ENCODE measurements at regions not wholly inside any gene's neighbourhood (a gene's known extent, or its start where the extent isn't known, plus 50 kb on each side); places are given as distances from the start of the nearest gene placed in this dataset.
A peak's percentile ranks its signal among the peaks of the same experiment; 100 is the strongest.
"Not testable (repeated sequence)": the region's sequence is repeated elsewhere in the genome, so short reads cannot be mapped to it uniquely, and the experiment has no call there.

DNA sequence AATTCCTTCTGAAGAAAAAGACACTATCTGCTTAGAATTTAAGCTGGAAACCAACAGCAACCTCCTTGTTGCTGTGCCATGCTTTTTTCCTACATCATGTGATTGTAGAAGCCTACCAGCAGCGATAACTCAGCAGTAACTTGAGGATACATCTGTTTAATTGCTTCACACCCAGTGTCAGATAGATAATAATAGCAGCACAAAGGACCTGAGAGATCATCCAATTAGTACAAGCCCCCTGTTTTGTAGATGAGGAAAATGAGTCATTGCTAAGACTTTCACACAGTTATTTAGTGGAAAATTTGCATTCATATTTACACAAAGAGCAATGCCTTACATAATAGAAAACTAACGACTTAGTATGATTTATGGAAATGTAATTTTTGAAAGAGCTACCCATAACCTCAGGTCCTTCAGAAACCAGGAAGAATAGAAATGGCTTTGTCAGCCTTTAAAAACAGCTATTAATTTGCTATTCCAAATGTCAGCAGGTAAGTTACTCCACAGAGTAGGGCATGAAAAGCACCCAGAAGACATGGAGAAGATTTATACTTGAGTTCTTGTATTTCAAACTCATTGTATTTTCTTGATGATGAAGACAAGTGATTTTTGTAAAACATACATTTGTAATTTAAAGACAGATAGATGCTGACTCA, 93.7 kb upstream of the SGCG start:
- DNase-seq (ENCODE audit: low spot score) = no peak

DNA sequence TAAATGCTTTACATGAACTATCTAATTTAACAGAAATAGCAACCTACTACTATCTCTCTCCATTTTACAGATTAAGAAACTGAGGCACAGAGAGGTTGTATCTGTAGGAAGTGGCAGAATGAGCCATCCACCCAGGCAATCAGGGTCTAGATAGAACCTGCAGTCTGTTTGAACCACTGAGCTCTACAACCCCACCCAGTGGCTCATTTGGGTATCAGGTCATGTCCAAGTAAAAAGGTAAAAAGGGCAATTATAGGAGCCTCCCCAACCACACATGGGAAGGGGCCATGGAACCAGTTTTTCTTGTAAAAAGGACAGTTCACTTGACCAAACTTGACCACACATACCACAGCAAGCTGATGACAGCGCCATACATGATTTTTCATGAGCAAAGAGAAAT, 92.9 kb upstream of the SGCG start:
- DNase-seq (ENCODE audit: low spot score) = no peak

DNA sequence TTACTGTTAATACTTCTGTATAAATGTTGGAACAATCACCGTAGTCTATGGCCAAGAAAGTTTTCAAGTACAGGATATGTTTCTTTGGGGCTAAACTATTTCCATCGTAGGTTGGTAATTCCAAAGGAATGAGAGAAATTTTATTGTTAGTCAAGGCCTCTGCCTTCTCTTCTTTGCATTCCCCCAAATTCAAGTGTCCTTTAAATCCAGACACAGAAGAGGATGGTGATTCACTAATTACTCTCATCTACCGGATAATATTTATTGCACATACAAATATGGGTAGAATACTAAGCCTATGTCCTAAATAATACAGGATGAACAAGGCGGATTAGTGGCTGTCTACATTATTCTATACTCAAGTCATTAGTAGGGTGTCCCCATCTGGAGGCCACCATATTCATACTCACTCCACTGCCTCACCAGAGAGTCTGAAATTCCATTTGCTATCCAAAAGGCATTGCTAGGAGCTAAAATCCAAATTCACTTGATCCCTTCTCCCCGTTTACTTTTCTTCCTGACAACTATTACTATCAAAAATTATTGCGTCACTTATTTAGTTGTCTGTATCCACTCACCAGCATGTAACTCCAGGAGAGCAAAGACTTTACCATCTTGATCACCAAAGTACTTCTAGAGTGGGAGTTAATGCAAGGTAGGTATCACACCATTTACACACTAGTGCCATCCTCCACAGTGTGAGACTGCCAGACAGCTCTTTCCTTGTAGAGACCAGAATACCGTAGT, 82.4 kb upstream of the SGCG start:
- DNase-seq (ENCODE audit: low spot score) = peak; percentile 41

DNA sequence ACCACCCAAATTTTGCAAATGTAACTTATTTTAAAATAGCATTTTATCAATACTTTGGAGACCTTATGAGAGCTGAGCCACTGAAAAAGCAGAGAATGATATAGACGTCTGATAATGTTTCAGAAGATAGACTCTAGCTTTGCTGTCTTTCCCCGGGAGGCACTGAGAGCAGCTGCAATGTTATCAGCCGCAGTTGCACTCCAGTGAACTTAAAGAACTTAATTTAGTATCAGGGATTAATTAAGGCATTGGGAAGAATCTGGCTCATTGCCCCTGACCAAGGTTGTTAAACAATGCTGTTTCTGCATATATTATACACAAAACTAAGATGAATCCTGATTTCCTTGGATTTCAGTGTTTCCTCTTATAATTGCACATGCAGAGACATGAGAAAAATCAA, 75.7 kb upstream of the SGCG start:
- DNase-seq (ENCODE audit: low spot score) = no peak

DNA sequence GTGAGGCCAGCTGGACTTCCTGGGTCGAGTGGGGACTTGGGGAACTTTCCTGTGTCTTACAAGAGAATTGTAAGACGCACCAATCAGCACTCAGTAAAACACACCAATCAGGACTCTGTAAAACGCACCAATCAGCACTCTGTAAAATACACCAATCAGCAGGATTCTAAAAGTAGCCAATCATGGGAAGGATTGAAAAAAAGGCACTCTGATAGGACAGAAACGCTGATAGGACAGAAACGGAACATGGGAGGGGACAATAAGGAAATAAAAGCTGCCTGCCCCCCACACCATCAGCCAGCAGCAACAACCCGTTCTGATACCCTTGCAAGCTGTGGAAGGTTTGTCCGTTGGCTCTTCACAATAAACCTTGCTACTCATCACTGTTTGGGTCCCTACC, 73.1 kb upstream of the SGCG start:
- DNase-seq (ENCODE audit: low spot score) = no peak

DNA sequence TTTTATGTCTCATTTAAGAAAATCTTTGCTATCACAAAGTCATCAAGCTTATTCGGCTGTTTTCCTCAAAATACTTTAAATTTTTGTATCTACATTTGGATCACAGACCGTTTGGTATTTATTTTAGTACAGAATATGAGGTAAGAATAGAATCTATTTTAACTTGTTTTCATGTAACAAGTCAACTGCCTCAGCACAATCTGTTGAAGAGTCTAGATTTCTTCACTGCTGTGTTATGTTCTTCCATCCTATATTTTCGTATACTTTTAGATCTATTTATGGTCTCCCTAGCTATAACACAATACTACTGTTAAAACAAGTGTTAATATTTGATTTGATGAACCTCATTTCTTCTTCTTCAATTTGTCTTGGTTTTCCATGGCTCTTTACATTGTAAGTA, 61.6 kb upstream of the SGCG start:
- DNase-seq (ENCODE audit: low spot score) = no peak

DNA sequence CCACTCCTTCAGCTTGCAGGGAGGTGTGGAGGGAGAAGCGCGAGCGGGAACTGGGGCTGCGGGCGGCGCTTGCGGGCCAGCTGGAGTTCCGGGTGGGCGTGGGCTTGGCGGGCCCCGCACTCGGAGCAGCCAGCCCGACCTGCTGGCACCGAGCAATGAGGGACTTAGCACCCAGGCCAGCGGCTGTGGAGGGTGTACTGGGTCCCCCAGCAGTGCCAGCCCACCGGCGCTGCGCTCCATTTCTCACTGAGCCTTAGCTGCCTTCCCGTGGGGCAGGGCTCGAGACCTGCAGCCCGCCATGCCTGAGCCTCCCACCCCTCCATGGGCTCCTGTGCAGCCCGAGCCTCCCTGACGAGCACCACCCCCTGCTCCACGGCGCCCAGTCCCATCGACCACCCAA, 53.2 kb upstream of the SGCG start:
- DNase-seq (ENCODE audit: low spot score) = not testable (repeated sequence)

DNA sequence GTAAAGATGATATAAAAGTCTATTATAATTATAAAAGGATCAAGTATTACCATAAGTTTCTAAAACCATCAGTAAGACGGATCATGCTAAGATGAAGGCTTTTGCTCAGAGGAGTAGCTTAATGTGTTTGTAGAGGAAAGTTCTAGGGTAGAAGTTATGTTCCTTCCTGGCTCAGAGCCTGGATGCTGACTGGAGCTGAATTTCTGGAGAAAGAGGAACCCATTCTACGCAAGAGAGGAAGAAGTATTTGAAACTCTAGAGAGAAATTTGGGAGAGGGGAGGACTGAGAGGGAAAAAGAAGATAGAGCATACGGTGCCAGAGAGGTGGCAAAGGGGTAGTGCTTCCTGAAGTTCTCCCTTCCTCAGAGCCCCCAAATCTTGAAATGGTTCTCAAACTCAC, 51.4 kb upstream of the SGCG start:
- no peak for DNase-seq (ENCODE audit: low spot score)
